CD14-positive monocyte (primary cell): ENCODE measurements at regions not wholly inside any gene's neighbourhood (a gene's known extent, or its start where the extent isn't known, plus 50 kb on each side); places are given as distances from the start of the nearest gene placed in this dataset.

Source experiments
- DNase-seq, 3 donors: peaks; one replicate each; pipeline ENCODE4 v3.0.0-alpha.2; 2011 to 2022
- H2AFZ ChIP-seq: 2 replicates; pipeline ENCODE4 v1.6.0; 2012; ENCODE audit warnings: mild to moderate bottlenecking, low read depth, low read length, inconsistent platforms; ENCODE audit not compliant: insufficient read depth, poor library complexity, severe bottlenecking
- H3K27ac ChIP-seq, 2 donors: 1 replicate in 1 of 2; 2 replicates in 1 of 2; pipeline ENCODE4 v1.5.1; 2012 to 2013; ENCODE audit warnings: low read length in 2 of 2, control low read depth in 1 of 2, inconsistent platforms in 1 of 2, low read depth in 1 of 2, mild to moderate bottlenecking in 1 of 2
- H3K27me3 ChIP-seq, 2 donors: one replicate each; pipeline versions ENCODE4 v1.6.0 to v1.6.1; 2011 to 2013; ENCODE audit warnings: low read length in 2 of 2; ENCODE audit not compliant: control insufficient read depth in 2 of 2, insufficient read depth in 2 of 2
- H3K36me3 ChIP-seq, 2 donors: replicated peaks in 1 of 2; 1 replicate in 1 of 2; 2 replicates in 1 of 2; pipeline versions ENCODE4 v1.5.1 to v1.6.1; 2012 to 2013; ENCODE audit warnings: low read length in 2 of 2, control low read depth in 1 of 2, inconsistent platforms in 1 of 2, mild to moderate bottlenecking in 1 of 2; ENCODE audit not compliant: insufficient read depth in 2 of 2, control insufficient read depth in 1 of 2
- H3K4me1 ChIP-seq, 2 donors: 1 replicate in 1 of 2; 2 replicates in 1 of 2; pipeline versions ENCODE4 v1.5.1 to v1.6.1; 2012 to 2013; ENCODE audit warnings: low read length in 2 of 2, control low read depth in 1 of 2, inconsistent platforms in 1 of 2, mild to moderate bottlenecking in 1 of 2, moderate library complexity in 1 of 2; ENCODE audit not compliant: insufficient read depth in 2 of 2, control insufficient read depth in 1 of 2
- H3K4me2 ChIP-seq: replicated peaks from 2 replicates; pipeline ENCODE3; 2012; ENCODE audit warnings: low read length, moderate library complexity, mild to moderate bottlenecking; ENCODE audit not compliant: poor library complexity, severe bottlenecking; ENCODE audit errors: extremely low read depth
- H3K4me3 ChIP-seq, 3 experiments: fragments of 200-600 bp in 1 of 3; sonication (generic) in 1 of 3; replicated peaks in 1 of 3; 1 replicate in 2 of 3; 2 replicates in 1 of 3; pipeline ENCODE4 v1.5.1; 2011 to 2013; ENCODE audit warnings: low read length in 3 of 3, mild to moderate bottlenecking in 3 of 3, control low read depth in 2 of 3, low read depth in 2 of 3, inconsistent platforms in 1 of 3, moderate library complexity in 1 of 3
- H3K79me2 ChIP-seq: 2 replicates; pipeline ENCODE4 v1.6.0; 2012; ENCODE audit warnings: mild to moderate bottlenecking, control low read depth, inconsistent platforms, low read length, moderate library complexity; ENCODE audit not compliant: insufficient read depth
- H3K9ac ChIP-seq: 2 replicates; pipeline ENCODE4 v1.6.0; 2017; ENCODE audit warnings: low read length, mild to moderate bottlenecking; ENCODE audit not compliant: insufficient read depth, poor library complexity, severe bottlenecking
- H3K9me3 ChIP-seq, 2 donors: replicated peaks in 1 of 2; 1 replicate in 1 of 2; 2 replicates in 1 of 2; pipeline versions ENCODE4 v1.5.1 to v1.6.1; 2012 to 2013; ENCODE audit warnings: low read length in 2 of 2, control low read depth in 1 of 2; ENCODE audit not compliant: control insufficient read depth in 1 of 2, insufficient read depth in 1 of 2
- H4K20me1 ChIP-seq: 2 replicates; pipeline ENCODE4 v1.6.0; 2012; ENCODE audit warnings: mild to moderate bottlenecking, low read length, control low read depth, moderate library complexity; ENCODE audit not compliant: insufficient read depth
- H3K27ac Mint-ChIP-seq, 7 donors: one replicate each; pipeline ENCODE4 v1.8.0; 2020; ENCODE audit warnings: mild to moderate bottlenecking in 7 of 7, mixed read lengths in 7 of 7, moderate library complexity in 6 of 7, inconsistent platforms in 2 of 7
- H3K27me3 Mint-ChIP-seq, 3 donors: one replicate each; pipeline ENCODE4 v1.8.0; 2021 to 2022; ENCODE audit warnings: low read depth in 3 of 3, mild to moderate bottlenecking in 3 of 3, mixed read lengths in 3 of 3, moderate library complexity in 3 of 3, inconsistent platforms in 1 of 3
- H3K36me3 Mint-ChIP-seq, 2 donors: one replicate each; pipeline ENCODE4 v1.8.0; 2020; ENCODE audit warnings: mixed read lengths in 2 of 2, inconsistent platforms in 1 of 2, mild to moderate bottlenecking in 1 of 2
- H3K4me1 Mint-ChIP-seq: one replicate; pipeline ENCODE4 v1.8.0; 2020; ENCODE audit warnings: mild to moderate bottlenecking, mixed read lengths
- H3K4me3 Mint-ChIP-seq, 2 donors: one replicate each; pipeline ENCODE4 v1.8.0; 2020; ENCODE audit warnings: mild to moderate bottlenecking in 2 of 2, mixed read lengths in 2 of 2, moderate library complexity in 1 of 2
- H3K9me3 Mint-ChIP-seq, 7 donors: one replicate each; pipeline ENCODE4 v1.8.0; 2020 to 2022; ENCODE audit warnings: mixed read lengths in 7 of 7, mild to moderate bottlenecking in 6 of 7, moderate library complexity in 6 of 7, inconsistent platforms in 2 of 7
- WGBS: methylation state at CpG from one replicate; pipeline ENCODE4 v1.1.5; 2013; ENCODE audit warnings: missing lambda C conversion rate; ENCODE audit not compliant: insufficient coverage; 5-methylcytosine and 5-hydroxymethylcytosine counted together
- intact Hi-C, 2 donors: fragments of 100-400 bp; cut with micrococcal nuclease; formaldehyde crosslinking; loops; one replicate each; pipeline versions ENCODE4 v1.15.0 to v1.15.1; 2023
- TF ChIP-seq, protein P1 (sequence below): fragments of 200-600 bp; IDR thresholded peaks from one replicate; pipeline ENCODE4 v1.8.0; 2022; ENCODE audit warnings: antibody characterized with exemption, mild to moderate bottlenecking

- Mint-ChIP-seq H3K4me3 (no peak overlapping the region), H3K27ac (no peak overlapping the region), H3K9me3 (peaks cover 0 to 7% (median 2%) of the 10 kb centered on the region in 7 donors), H3K4me1 (no peaks in the 10 kb centered on the region), H3K36me3 (no peaks in the 10 kb centered on the region), H3K27me3 (no peaks in the 10 kb centered on the region)
- Histone ChIP-seq H2AFZ (no peak overlapping the region), H3K4me1 (no peaks in the 10 kb centered on the region), H3K27ac (no peak overlapping the region), H4K20me1 (no peaks in the 10 kb centered on the region), H3K4me2 (no peak overlapping the region), H3K4me3 (no peak overlapping the region), H3K27me3 (no peaks in the 10 kb centered on the region), H3K36me3 (no peaks in the 10 kb centered on the region), H3K9ac (no peak overlapping the region), H3K9me3 (no peaks in the 10 kb centered on the region), H3K79me2 (no peaks in the 10 kb centered on the region)
- no peak for DNase-seq
- WGBS: 100% methylated on average over 2 of the region's 4 CpGs
- intact Hi-C loops: no loop called here
- TF ChIP-seq, protein P1, sequence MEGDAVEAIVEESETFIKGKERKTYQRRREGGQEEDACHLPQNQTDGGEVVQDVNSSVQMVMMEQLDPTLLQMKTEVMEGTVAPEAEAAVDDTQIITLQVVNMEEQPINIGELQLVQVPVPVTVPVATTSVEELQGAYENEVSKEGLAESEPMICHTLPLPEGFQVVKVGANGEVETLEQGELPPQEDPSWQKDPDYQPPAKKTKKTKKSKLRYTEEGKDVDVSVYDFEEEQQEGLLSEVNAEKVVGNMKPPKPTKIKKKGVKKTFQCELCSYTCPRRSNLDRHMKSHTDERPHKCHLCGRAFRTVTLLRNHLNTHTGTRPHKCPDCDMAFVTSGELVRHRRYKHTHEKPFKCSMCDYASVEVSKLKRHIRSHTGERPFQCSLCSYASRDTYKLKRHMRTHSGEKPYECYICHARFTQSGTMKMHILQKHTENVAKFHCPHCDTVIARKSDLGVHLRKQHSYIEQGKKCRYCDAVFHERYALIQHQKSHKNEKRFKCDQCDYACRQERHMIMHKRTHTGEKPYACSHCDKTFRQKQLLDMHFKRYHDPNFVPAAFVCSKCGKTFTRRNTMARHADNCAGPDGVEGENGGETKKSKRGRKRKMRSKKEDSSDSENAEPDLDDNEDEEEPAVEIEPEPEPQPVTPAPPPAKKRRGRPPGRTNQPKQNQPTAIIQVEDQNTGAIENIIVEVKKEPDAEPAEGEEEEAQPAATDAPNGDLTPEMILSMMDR: no peak
Measured at GRCh38 chr2:83970217-83970929, 488.7 kb downstream of the SUCLG1 start.

GRCh38 chr2:83969085-83969484 is 490.0 kb downstream of the SUCLG1 start:
- no peak overlapping the region for H3K4me3 Mint-ChIP-seq
- H3K27me3 Mint-ChIP-seq: no peaks in the 10 kb centered on the region
- H2AFZ ChIP-seq: no peak overlapping the region
- no peaks in the 10 kb centered on the region for H3K4me1 Mint-ChIP-seq
- no peak for DNase-seq
- WGBS: no CpG with 5 or more reads among the region's 3 CpGs
- H3K27ac ChIP-seq: no peak overlapping the region
- H4K20me1 ChIP-seq: no peaks in the 10 kb centered on the region
- H3K27ac Mint-ChIP-seq: no peak overlapping the region
- H3K4me1 ChIP-seq: no peaks in the 10 kb centered on the region
- peaks cover 0 to 7% (median 0%) of the 10 kb centered on the region in 7 donors for H3K9me3 Mint-ChIP-seq
- intact Hi-C loops: no loop called here
- H3K9me3 ChIP-seq: no peaks in the 10 kb centered on the region
- TF ChIP-seq, protein P1: no peak
- H3K36me3 ChIP-seq: no peaks in the 10 kb centered on the region
- H3K4me2 ChIP-seq: no peak overlapping the region
- H3K4me3 ChIP-seq: no peak overlapping the region
- no peaks in the 10 kb centered on the region for H3K36me3 Mint-ChIP-seq
- no peaks in the 10 kb centered on the region for H3K79me2 ChIP-seq
- no peak overlapping the region for H3K9ac ChIP-seq
- H3K27me3 ChIP-seq: no peaks in the 10 kb centered on the region
